IPS-NIHi7 (cell line): ENCODE measurements at regions not wholly inside any gene's neighbourhood (a gene's known extent, or its start where the extent isn't known, plus 50 kb on each side); places are given as distances from the start of the nearest gene placed in this dataset.
"Not testable (repeated sequence)": the region's sequence is repeated elsewhere in the genome, so short reads cannot be mapped to it uniquely, and the experiment has no call there.

Source experiments
- DNase-seq: peaks from one replicate; pipeline ENCODE4 v3.0.0; 2012; ENCODE audit warnings: mixed read lengths; ENCODE audit errors: extremely low spot score

- not testable (repeated sequence) for DNase-seq
Observed at GRCh38 chr4:55696424-55696823, 60.3 kb upstream of the NMU start.

- DNase-seq = no peak
Observed at GRCh38 chr4:55706541-55706940, 70.4 kb upstream of the NMU start.

GRCh38 chr4:55707507-55707906, 71.4 kb upstream of the NMU start:
- DNase-seq = no peak

- DNase-seq = not testable (repeated sequence)
Observed at GRCh38 chr4:55707991-55708390, 71.9 kb upstream of the NMU start.

- DNase-seq = not testable (repeated sequence)
Observed at GRCh38 chr4:55712835-55713234, 76.7 kb upstream of the NMU start.

GRCh38 chr4:55721651-55722050, 85.6 kb upstream of the NMU start:
- DNase-seq = no peak

- no peak for DNase-seq
Observed at GRCh38 chr4:55722132-55722531, 86.0 kb upstream of the NMU start.

GRCh38 chr4:55723403-55723802, 87.3 kb upstream of the NMU start:
- no peak for DNase-seq

- no peak for DNase-seq
Observed at GRCh38 chr4:55725057-55725456, 89.0 kb upstream of the NMU start.

GRCh38 chr4:55727746-55728145, 91.6 kb upstream of the NMU start:
- DNase-seq = no peak

- DNase-seq = no peak
Observed at GRCh38 chr4:55729351-55730279, 90.0 kb upstream of the EXOC1L start.

GRCh38 chr4:55730280-55730931, 89.2 kb upstream of the EXOC1L start:
- no peak for DNase-seq

- no peak for DNase-seq
Observed at GRCh38 chr4:55731959-55732358, 87.6 kb upstream of the EXOC1L start.

- no peak for DNase-seq
Observed at GRCh38 chr4:55732864-55733263, 86.7 kb upstream of the EXOC1L start.

- no peak for DNase-seq
Observed at GRCh38 chr4:55733932-55734331, 85.7 kb upstream of the EXOC1L start.

- DNase-seq = no peak
Observed at GRCh38 chr4:55736605-55737183, 82.9 kb upstream of the EXOC1L start.

- DNase-seq = no peak
Observed at GRCh38 chr4:55742655-55743202, 76.9 kb upstream of the EXOC1L start.

GRCh38 chr4:55744369-55744768, 75.2 kb upstream of the EXOC1L start:
- no peak for DNase-seq

- DNase-seq = no peak
Observed at GRCh38 chr4:55745014-55745413, 74.6 kb upstream of the EXOC1L start.

GRCh38 chr4:55747793-55748192, 71.8 kb upstream of the EXOC1L start:
- DNase-seq = no peak

- DNase-seq = no peak
Observed at GRCh38 chr4:55749666-55750065, 69.9 kb upstream of the EXOC1L start.

- no peak for DNase-seq
Observed at GRCh38 chr4:55752810-55753209, 66.8 kb upstream of the EXOC1L start.
